ENCODE measurements at regions not wholly inside any gene's neighbourhood (a gene's known extent, or its start where the extent isn't known, plus 50 kb on each side); places are given as distances from the start of the nearest gene placed in this dataset.
A peak's percentile ranks its signal among the peaks of the same experiment; 100 is the strongest.

DNA sequence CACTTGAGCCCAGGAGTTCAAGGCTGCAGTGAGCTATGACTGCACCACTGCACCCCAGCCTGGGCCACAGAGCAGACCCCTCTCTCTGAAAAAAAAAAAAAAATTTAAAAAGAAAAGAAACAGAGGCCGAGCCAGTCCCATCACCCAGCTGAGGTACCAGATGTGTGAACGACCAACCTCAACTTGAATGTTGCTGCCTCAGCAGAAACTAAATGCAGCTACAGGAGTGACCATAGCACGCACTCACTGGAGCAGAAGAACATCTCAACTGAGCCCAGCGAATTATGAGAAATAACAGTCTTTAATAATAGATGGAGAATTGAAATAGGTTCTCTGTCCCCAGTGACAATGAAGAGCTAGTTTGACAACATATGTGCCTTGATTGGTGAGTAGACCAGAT, 53.1 kb upstream of the ST8SIA6 start:
- Mint-ChIP-seq H3K36me3 (peaks cover 2% of the 10 kb centered on the region), H3K27ac (no peak overlapping the region), H3K4me1 (peaks cover 19% of the 10 kb centered on the region), H3K9me3 (no peaks in the 10 kb centered on the region), H3K4me3 (no peak overlapping the region), H3K27me3 (peaks cover 8% of the 10 kb centered on the region)
- no peak for DNase-seq

GRCh38 chr10:17506856-17507471, 52.6 kb upstream of the ST8SIA6 start:
- Mint-ChIP-seq H3K4me1 (peaks cover 16% of the 10 kb centered on the region), H3K9me3 (no peaks in the 10 kb centered on the region), H3K36me3 (peaks cover 2% of the 10 kb centered on the region), H3K27me3 (peaks cover 8% of the 10 kb centered on the region), H3K4me3 (no peak overlapping the region), H3K27ac (peak overlapping the region; percentile 61)
- no peak for DNase-seq

DNA sequence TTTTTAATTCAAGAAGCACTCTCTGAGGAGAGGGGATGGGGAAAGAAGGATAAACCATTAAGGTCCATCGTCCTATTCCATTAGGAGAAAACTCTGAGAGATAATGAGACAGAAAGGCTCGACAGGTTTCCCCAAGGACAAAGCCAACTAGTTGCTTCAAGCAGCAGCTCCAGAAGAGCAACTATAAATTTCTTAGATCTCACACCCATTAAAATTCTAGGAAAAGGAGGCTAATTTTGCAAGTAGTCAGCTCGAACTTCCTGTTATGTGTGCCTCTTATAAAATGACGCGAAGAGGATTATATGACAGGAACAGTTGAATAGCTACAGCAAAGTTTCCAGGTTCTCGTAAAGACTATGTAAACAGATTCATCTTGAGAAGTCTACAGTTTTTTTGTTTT, 52.0 kb upstream of the ST8SIA6 start:
- Mint-ChIP-seq H3K4me3 (no peak overlapping the region), H3K9me3 (no peaks in the 10 kb centered on the region), H3K4me1 (peaks cover 16% of the 10 kb centered on the region), H3K27ac (peak overlapping the region; percentile 56), H3K36me3 (peaks cover 2% of the 10 kb centered on the region), H3K27me3 (peaks cover 8% of the 10 kb centered on the region)
- DNase-seq, result no peak

- Mint-ChIP-seq H3K36me3 (peaks cover 2% of the 10 kb centered on the region), H3K9me3 (no peaks in the 10 kb centered on the region), H3K27ac (no peak overlapping the region), H3K4me3 (no peak overlapping the region), H3K4me1 (peaks cover 10% of the 10 kb centered on the region), H3K27me3 (peaks cover 8% of the 10 kb centered on the region)
- DNase-seq, result no peak
These were observed 50.3 kb upstream of the ST8SIA6 start for GRCh38 chr10:17504547-17505245.
